Lower leg skin (tissue), 4 donors: ENCODE measurements at regions not wholly inside any gene's neighbourhood (a gene's known extent, or its start where the extent isn't known, plus 50 kb on each side); places are given as distances from the start of the nearest gene placed in this dataset.
"Not testable (repeated sequence)": the region's sequence is repeated elsewhere in the genome, so short reads cannot be mapped to it uniquely, and the experiment has no call there.

Source experiments
- DNase-seq, 2 donors: peaks; one replicate each; pipeline ENCODE4 v3.0.0-alpha.2; 2019; ENCODE audit warnings: low spot score in 2 of 2
- H3K4me3 ChIP-seq: fragments of 200-600 bp; sonication (generic); 2 replicates; pipeline ENCODE4 v1.5.1; 2017; ENCODE audit warnings: mild to moderate bottlenecking, low read depth; ENCODE audit not compliant: poor library complexity, severe bottlenecking
- POLR2A ChIP-seq, 2 donors: fragments of 450-650 bp; IDR thresholded peaks; one replicate each; pipeline ENCODE4 v1.6.1; 2016 to 2017; ENCODE audit warnings: antibody characterized with exemption in 2 of 2, mild to moderate bottlenecking in 1 of 2, moderate library complexity in 1 of 2
- WGBS, 2 donors: methylation state at CpG; one replicate each; pipeline ENCODE4 v1.1.5; 2018; 5-methylcytosine and 5-hydroxymethylcytosine counted together
- intact Hi-C: fragments of 100-400 bp; cut with DNase I; formaldehyde crosslinking; loops from one replicate; pipeline ENCODE4 v1.15.0; 2023; ENCODE audit warnings: low total_unique reads
- TF ChIP-seq, protein P1 (sequence below), 3 donors: fragments of 450-650 bp; IDR thresholded peaks; one replicate each; pipeline ENCODE4 v1.5.1; 2016; ENCODE audit warnings: antibody characterized with exemption in 3 of 3, mild to moderate bottlenecking in 3 of 3, moderate library complexity in 2 of 3

DNA sequence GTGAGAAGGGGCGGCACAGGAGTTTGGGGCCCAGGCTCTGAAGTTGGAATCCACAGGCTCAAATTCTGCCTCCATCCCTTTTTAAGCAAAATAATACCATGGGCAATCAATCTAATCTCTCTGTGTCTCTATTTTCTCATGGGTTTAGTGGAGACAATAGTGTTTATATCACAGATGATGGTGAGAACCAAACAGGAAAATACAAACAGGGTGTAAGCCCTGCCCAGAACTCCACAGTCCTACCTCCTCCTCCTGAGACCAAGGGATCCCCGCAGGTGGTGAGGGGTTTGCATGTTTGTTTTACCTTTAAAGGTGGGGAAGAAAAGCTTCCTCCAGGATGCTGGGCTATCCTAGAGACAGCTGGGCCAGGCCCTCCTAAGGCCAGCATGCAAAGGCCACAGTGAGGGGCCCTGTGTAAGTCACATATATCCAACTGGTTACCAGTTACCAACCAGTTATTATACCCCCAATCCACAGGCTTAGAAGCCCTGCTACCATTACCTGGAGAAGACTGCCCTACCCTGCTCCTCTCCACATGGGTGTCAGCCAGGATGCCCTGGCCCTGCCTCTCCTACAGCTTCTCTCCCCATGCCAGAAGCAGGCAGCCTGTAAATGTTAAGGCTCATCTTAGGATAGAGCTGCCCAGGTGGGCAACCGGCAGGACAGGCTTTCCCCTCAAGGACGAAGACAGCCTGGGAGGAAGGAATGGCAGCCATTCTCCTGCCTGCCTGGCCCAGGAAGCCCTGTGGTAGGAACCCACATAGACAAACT is 658.4 kb downstream of the UQCRFS1 start:
- no peak for TF ChIP-seq POLR2A (IDR thresholded peaks at IDR 0.05)
- TF ChIP-seq, protein P1, sequence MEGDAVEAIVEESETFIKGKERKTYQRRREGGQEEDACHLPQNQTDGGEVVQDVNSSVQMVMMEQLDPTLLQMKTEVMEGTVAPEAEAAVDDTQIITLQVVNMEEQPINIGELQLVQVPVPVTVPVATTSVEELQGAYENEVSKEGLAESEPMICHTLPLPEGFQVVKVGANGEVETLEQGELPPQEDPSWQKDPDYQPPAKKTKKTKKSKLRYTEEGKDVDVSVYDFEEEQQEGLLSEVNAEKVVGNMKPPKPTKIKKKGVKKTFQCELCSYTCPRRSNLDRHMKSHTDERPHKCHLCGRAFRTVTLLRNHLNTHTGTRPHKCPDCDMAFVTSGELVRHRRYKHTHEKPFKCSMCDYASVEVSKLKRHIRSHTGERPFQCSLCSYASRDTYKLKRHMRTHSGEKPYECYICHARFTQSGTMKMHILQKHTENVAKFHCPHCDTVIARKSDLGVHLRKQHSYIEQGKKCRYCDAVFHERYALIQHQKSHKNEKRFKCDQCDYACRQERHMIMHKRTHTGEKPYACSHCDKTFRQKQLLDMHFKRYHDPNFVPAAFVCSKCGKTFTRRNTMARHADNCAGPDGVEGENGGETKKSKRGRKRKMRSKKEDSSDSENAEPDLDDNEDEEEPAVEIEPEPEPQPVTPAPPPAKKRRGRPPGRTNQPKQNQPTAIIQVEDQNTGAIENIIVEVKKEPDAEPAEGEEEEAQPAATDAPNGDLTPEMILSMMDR (IDR thresholded peaks at IDR 0.05), result no peak
- intact Hi-C loops, result no loop called here
- no peak overlapping the region for H3K4me3 ChIP-seq
- 67 to 70% methylated on average over 4 of the region's 4 CpGs for WGBS, 2 donors
- DNase-seq, result no peak

- intact Hi-C loops, result no loop called here
- H3K4me3 ChIP-seq, result no peak overlapping the region
- 90 to 93% methylated on average over 2 of the region's 2 CpGs for WGBS, 2 donors
- TF ChIP-seq, protein P1 (IDR thresholded peaks at IDR 0.05), result no peak
- TF ChIP-seq POLR2A (IDR thresholded peaks at IDR 0.05), result no peak
- no peak for DNase-seq
Observed at GRCh38 chr19:28553764-28554163, 659.2 kb downstream of the UQCRFS1 start.

GRCh38 chr19:28553005-28553404 is 659.9 kb downstream of the UQCRFS1 start:
- WGBS, 2 donors, result 44 to 54% methylated on average over 5 of the region's 5 CpGs
- DNase-seq, result no peak
- TF ChIP-seq POLR2A (IDR thresholded peaks at IDR 0.05), result no peak
- TF ChIP-seq, protein P1 (IDR thresholded peaks at IDR 0.05), result no peak
- no peak overlapping the region for H3K4me3 ChIP-seq
- intact Hi-C loops, result no loop called here

- DNase-seq, result no peak
Observed at GRCh38 chr19:28549680-28550277, 663.2 kb downstream of the UQCRFS1 start.

GRCh38 chr19:28546148-28546685 is 666.7 kb downstream of the UQCRFS1 start:
- WGBS, 2 donors, result 88 to 92% methylated on average over 10 of the region's 10 CpGs
- intact Hi-C loops, result loop anchor here (2.0 kb wide), 1 partner anchor 21 kb away; no protein-coding TSS in a partner anchor
- H3K4me3 ChIP-seq, result no peak overlapping the region
- no peak for DNase-seq
- no peak for TF ChIP-seq POLR2A (IDR thresholded peaks at IDR 0.05)
- TF ChIP-seq, protein P1 (IDR thresholded peaks at IDR 0.05), result no peak

More at GRCh38 chr19:28549680-28550277, 663.2 kb downstream of the UQCRFS1 start:
- intact Hi-C loops, result no loop called here
- 58 to 64% methylated on average over 7 of the region's 7 CpGs for WGBS, 2 donors
- H3K4me3 ChIP-seq, result no peak overlapping the region
- TF ChIP-seq, protein P1 (IDR thresholded peaks at IDR 0.05), result no peak
- TF ChIP-seq POLR2A (IDR thresholded peaks at IDR 0.05), result no peak

GRCh38 chr19:28545397-28545796 is 667.6 kb downstream of the UQCRFS1 start:
- WGBS, 2 donors, result 87% methylated on average over 7 of the region's 7 CpGs
- DNase-seq, intact Hi-C loops, H3K4me3 ChIP-seq: not testable (repeated sequence)
